DOHH2 (cell line): ENCODE measurements at regions not wholly inside any gene's neighbourhood (a gene's known extent, or its start where the extent isn't known, plus 50 kb on each side); places are given as distances from the start of the nearest gene placed in this dataset.

Experiments used
- H3F3A ChIP-seq: fragments of 200-600 bp; sonication (generic), shearing (Covaris generic); 2 replicates; pipeline ENCODE4 v1.6.0; 2016; ENCODE audit warnings: antibody characterized with exemption, mild to moderate bottlenecking; ENCODE audit not compliant: control insufficient read depth, insufficient read depth
- H3K27ac ChIP-seq: fragments of 200-600 bp; sonication (generic); 2 replicates; pipeline ENCODE4 v1.5.1; 2014; ENCODE audit warnings: low read depth, mild to moderate bottlenecking, low read length, moderate library complexity
- H3K27me3 ChIP-seq: fragments of 200-600 bp; sonication (generic); 2 replicates; pipeline ENCODE4 v1.6.1; 2014; ENCODE audit warnings: mild to moderate bottlenecking, low read length, mixed read lengths; ENCODE audit not compliant: control insufficient read depth
- H3K36me3 ChIP-seq: fragments of 200-600 bp; sonication (generic); 2 replicates; pipeline ENCODE4 v1.6.1; 2014; ENCODE audit warnings: mild to moderate bottlenecking, low read length, moderate library complexity, mixed read lengths; ENCODE audit not compliant: control insufficient read depth
- H3K4me1 ChIP-seq: fragments of 200-600 bp; sonication (generic); 2 replicates; pipeline ENCODE4 v1.6.1; 2014; ENCODE audit warnings: mild to moderate bottlenecking, low read length, mixed read lengths; ENCODE audit not compliant: control insufficient read depth
- H3K4me2 ChIP-seq: fragments of 200-600 bp; sonication (generic); 2 replicates; pipeline ENCODE4 v1.6.0; 2014; ENCODE audit warnings: mild to moderate bottlenecking, low read length, moderate library complexity
- H3K4me3 ChIP-seq: fragments of 200-600 bp; sonication (generic); 2 replicates; pipeline ENCODE4 v1.5.1; 2014; ENCODE audit warnings: mild to moderate bottlenecking, low read length, mixed read lengths
- H3K79me2 ChIP-seq: fragments of 200-600 bp; sonication (generic); 2 replicates; pipeline ENCODE4 v1.6.1; 2014; ENCODE audit warnings: mild to moderate bottlenecking, low read length, mixed read lengths; ENCODE audit not compliant: control insufficient read depth
- H3K9me2 ChIP-seq: fragments of 200-600 bp; sonication (generic); replicated peaks from 2 replicates; pipeline ENCODE4 v1.6.1; 2014; ENCODE audit warnings: mild to moderate bottlenecking, low read length, mixed read lengths; ENCODE audit not compliant: control insufficient read depth
- H3K9me3 ChIP-seq: fragments of 200-600 bp; sonication (generic); 2 replicates; pipeline ENCODE4 v1.6.1; 2014; ENCODE audit warnings: antibody characterized with exemption, low read length, mixed read lengths; ENCODE audit not compliant: control insufficient read depth, insufficient read depth
- H4K20me1 ChIP-seq: fragments of 200-600 bp; sonication (generic); 2 replicates; pipeline ENCODE4 v1.6.0; 2014; ENCODE audit warnings: low read depth, mild to moderate bottlenecking, antibody characterized with exemption, low read length, moderate library complexity; ENCODE audit not compliant: control insufficient read depth, insufficient read depth
- EZH2phosphoT487 ChIP-seq: fragments of 200-600 bp; sonication (generic); IDR thresholded peaks from 2 replicates; pipeline ENCODE4 v1.6.1; 2017; ENCODE audit warnings: borderline replicate concordance, mild to moderate bottlenecking, antibody characterized with exemption, low read length, moderate library complexity, mixed read lengths
- TF ChIP-seq, protein P1 (sequence below): fragments of 200-600 bp; sonication (generic); IDR thresholded peaks from one replicate; pipeline ENCODE4 v1.5.1; 2014; ENCODE audit warnings: antibody characterized with exemption, mild to moderate bottlenecking, low read depth, low read length; ENCODE audit not compliant: poor library complexity, severe bottlenecking

DNA sequence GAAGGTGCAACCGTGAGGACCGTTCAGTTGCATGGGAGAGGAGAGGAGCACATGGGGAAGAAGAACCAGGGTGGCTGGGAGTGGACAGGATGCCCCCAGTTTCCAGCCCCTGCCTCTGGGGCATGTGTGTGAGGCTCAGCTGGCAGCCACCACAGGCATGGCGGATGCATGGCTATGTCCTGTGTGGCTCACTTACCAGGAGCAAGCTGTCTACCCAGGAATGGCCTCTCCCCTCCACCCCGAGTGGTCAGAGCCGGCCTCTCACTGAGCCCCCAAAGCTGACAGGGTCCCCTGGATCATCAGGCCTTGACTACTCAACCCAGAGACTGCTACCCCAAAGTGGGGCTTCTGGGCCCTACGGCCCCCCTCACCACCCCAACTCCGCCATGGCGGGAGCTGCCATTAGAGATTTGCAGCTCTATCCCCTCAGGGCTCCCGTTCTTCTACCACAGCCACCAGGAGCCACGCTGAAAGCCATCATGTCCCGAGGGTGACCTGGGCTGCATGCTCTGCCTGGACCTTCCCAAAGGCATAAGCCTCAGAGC lies 65.3 kb downstream of the RHOB start:
- Histone ChIP-seq H3K79me2 (no peaks in the 10 kb centered on the region), H3K27me3 (peaks cover 3% of the 10 kb centered on the region; the same call in 1 of the 2 replicates), H3K4me3 (no peak overlapping the region), H3K9me2 (no peaks in the 10 kb centered on the region), H4K20me1 (no peaks in the 10 kb centered on the region), H3K4me1 (peaks cover 3% of the 10 kb centered on the region), H3K9me3 (no peaks in the 10 kb centered on the region), H3K27ac (no peak overlapping the region), H3F3A (no peaks in the 10 kb centered on the region), H3K36me3 (no peaks in the 10 kb centered on the region), H3K4me2 (no peak overlapping the region)
- TF ChIP-seq EZH2phosphoT487, result no peak
- TF ChIP-seq, protein P1, sequence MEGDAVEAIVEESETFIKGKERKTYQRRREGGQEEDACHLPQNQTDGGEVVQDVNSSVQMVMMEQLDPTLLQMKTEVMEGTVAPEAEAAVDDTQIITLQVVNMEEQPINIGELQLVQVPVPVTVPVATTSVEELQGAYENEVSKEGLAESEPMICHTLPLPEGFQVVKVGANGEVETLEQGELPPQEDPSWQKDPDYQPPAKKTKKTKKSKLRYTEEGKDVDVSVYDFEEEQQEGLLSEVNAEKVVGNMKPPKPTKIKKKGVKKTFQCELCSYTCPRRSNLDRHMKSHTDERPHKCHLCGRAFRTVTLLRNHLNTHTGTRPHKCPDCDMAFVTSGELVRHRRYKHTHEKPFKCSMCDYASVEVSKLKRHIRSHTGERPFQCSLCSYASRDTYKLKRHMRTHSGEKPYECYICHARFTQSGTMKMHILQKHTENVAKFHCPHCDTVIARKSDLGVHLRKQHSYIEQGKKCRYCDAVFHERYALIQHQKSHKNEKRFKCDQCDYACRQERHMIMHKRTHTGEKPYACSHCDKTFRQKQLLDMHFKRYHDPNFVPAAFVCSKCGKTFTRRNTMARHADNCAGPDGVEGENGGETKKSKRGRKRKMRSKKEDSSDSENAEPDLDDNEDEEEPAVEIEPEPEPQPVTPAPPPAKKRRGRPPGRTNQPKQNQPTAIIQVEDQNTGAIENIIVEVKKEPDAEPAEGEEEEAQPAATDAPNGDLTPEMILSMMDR, result no peak

GRCh38 chr2:20513946-20514345 lies 67.1 kb downstream of the RHOB start:
- H3K4me2 ChIP-seq, result no peak overlapping the region
- H3K79me2 ChIP-seq, result no peaks in the 10 kb centered on the region
- no peaks in the 10 kb centered on the region for H3K9me2 ChIP-seq
- H3K9me3 ChIP-seq, result no peaks in the 10 kb centered on the region
- no peaks in the 10 kb centered on the region for H3K4me1 ChIP-seq
- no peak overlapping the region for H3K27ac ChIP-seq
- H3K27me3 ChIP-seq, result 0 out of 2 replicates have a peak, but pooled peaks cover 3% of the 10 kb centered on the region
- no peaks in the 10 kb centered on the region for H4K20me1 ChIP-seq
- H3K36me3 ChIP-seq, result no peaks in the 10 kb centered on the region
- TF ChIP-seq EZH2phosphoT487, result no peak
- TF ChIP-seq, protein P1, result no peak
- H3F3A ChIP-seq, result no peaks in the 10 kb centered on the region
- no peak overlapping the region for H3K4me3 ChIP-seq

DNA sequence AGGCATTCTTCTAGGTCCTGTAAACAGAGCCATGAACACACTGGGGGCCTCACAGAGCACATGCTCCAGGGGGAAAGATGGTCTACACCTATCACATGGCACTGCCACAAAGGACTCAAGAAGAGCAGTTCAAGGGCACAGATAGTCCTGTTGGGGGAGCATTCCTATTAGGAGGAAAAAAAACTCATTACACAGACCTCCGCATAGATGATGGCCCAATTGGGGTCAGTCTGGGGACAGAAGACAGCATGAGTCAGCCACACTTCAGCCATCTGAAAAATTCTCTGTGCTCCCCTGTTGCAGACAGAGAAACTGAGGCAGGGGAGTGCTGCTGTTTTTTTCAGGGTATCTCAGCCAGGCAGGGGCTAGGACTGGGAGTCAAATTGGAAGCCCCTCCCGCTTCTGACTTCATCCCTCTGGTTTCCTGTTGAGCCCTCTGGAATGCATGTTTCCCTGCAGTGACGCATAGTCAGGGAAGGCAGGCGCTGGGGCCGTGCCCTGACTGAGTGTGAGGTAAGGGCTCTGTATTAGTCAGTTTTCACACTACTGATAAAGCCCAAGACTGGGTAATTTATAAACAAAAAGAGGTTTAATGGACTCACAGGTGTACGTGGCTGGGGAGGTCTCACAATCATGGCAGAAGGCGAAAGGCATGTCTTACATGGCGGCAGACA lies 67.9 kb downstream of the RHOB start:
- Histone ChIP-seq H3K4me1 (no peaks in the 10 kb centered on the region), H3K36me3 (no peaks in the 10 kb centered on the region), H3K9me2 (no peaks in the 10 kb centered on the region), H3F3A (no peaks in the 10 kb centered on the region), H3K9me3 (no peaks in the 10 kb centered on the region), H3K27me3 (0 out of 2 replicates have a peak, but pooled peaks cover 3% of the 10 kb centered on the region), H3K4me3 (no peak overlapping the region), H3K27ac (no peak overlapping the region), H4K20me1 (no peaks in the 10 kb centered on the region), H3K79me2 (no peaks in the 10 kb centered on the region), H3K4me2 (no peak overlapping the region)
- TF ChIP-seq EZH2phosphoT487, result no peak
- TF ChIP-seq, protein P1, result no peak
